AG10803 (cell line): ENCODE measurements at regions not wholly inside any gene's neighbourhood (a gene's known extent, or its start where the extent isn't known, plus 50 kb on each side); places are given as distances from the start of the nearest gene placed in this dataset.

ENCODE experiments used
- DNase-seq: peaks from one replicate; pipeline ENCODE4 v3.0.0; 2010; ENCODE audit warnings: low read depth
- H3K4me3 ChIP-seq: 2 replicates; pipeline ENCODE4 v1.5.1; 2011; ENCODE audit warnings: mild to moderate bottlenecking, low read length, control low read depth
- TF ChIP-seq, protein P1 (sequence below): conservative IDR thresholded peaks from 2 replicates; pipeline ENCODE4 v1.5.1; 2011; ENCODE audit warnings: mild to moderate bottlenecking, low read length, control low read depth, inconsistent platforms

DNA sequence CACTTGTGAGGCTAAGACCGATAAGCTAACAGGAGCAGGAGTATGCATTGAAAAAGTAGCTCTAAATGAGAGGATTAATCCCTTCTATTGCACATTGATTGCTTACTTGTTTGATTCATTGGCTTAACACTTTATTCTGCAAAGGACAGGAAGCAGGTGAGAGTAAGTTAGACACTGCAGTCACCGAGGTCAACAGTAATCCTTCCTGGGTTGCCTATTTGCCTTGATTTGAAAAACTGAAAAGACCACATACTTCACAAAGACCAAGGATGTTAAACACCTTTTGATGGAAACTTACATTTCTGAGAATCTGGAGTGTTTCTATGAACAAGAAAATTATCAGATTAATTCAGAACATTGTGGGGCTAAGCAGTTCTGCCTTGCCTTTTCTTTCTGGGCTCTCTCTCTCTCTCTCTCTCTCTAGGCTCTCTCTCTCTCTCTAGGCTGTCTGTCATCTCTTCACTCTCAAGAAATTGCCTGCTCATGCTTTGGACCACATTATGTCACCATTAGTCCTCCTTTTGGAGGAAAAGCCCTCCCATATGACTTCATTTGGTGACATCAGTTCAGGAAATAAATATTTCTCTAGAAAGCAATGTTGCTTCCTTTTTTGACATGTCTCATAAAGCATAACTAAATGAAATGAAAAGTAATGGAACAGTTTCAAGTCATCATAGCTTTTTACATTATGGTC lies 103.8 kb downstream of the TNFSF18 start:
- no peak overlapping the region for H3K4me3 ChIP-seq
- TF ChIP-seq, protein P1, sequence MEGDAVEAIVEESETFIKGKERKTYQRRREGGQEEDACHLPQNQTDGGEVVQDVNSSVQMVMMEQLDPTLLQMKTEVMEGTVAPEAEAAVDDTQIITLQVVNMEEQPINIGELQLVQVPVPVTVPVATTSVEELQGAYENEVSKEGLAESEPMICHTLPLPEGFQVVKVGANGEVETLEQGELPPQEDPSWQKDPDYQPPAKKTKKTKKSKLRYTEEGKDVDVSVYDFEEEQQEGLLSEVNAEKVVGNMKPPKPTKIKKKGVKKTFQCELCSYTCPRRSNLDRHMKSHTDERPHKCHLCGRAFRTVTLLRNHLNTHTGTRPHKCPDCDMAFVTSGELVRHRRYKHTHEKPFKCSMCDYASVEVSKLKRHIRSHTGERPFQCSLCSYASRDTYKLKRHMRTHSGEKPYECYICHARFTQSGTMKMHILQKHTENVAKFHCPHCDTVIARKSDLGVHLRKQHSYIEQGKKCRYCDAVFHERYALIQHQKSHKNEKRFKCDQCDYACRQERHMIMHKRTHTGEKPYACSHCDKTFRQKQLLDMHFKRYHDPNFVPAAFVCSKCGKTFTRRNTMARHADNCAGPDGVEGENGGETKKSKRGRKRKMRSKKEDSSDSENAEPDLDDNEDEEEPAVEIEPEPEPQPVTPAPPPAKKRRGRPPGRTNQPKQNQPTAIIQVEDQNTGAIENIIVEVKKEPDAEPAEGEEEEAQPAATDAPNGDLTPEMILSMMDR = no peak
- peak; percentile 60 for DNase-seq

- no peak overlapping the region for H3K4me3 ChIP-seq
- TF ChIP-seq, protein P1 = no peak
- DNase-seq = peak; percentile 81
Measured at GRCh38 chr1:172948457-172948856, 102.3 kb downstream of the TNFSF18 start.

DNA sequence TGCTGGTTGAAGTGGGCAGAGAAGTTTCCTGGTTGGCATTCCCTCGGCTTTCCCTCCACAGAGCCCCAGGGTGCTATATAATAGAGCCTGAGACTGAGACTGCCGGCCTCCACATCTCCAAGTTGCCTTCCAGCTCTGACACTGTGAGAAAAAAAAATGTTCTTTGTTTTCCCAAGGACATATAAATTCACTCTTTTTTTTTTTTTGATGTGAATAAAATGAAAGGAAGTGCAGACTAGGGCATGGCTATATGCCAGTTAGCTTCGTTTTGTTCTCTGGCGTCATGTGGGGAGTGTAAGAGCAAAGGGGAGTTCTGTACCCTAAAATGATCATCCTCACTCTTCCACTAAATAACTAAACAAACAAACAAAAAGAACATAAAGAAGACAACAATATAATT lies 101.6 kb downstream of the TNFSF18 start:
- no peak for DNase-seq
- TF ChIP-seq, protein P1 = no peak

GRCh38 chr1:172950528-172950927 lies 100.2 kb downstream of the TNFSF18 start:
- no peak overlapping the region for H3K4me3 ChIP-seq
- DNase-seq = no peak

More for the DNA sequence above, 101.6 kb downstream of the TNFSF18 start:
- no peak overlapping the region for H3K4me3 ChIP-seq

DNA sequence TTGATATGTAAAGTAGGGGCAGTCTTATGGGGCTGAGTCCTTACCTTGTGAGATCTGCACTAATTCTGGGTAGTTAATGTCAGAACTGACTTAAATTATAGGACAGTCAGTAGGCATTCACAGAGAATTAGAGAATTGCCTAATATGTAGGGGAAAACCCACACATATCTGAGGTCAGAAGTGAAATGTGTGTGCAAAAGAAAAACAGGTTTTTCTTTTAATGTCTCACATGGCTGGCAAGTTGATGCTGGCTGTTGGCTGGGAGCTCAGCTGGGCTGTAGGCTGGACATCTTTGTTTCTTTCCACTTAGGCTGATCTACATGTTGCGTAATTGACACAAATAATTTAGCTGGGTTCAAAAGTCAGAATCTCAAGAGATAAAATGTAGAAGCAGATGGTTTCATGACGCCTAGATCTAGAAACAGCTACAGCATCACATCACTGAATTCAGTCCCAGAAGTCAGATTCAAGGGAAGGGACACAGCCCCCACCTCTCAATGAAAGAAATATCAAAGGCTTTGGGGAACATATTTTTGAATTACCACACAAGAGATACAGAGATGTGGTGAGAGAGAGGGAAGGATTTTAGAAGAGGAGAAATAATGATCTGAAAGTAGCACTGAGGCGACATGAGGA lies 98.9 kb downstream of the TNFSF18 start:
- TF ChIP-seq, protein P1 = no peak
- H3K4me3 ChIP-seq = no peak overlapping the region
- peak; percentile 95 for DNase-seq

More at GRCh38 chr1:172950528-172950927, 100.2 kb downstream of the TNFSF18 start:
- TF ChIP-seq, protein P1 = no peak

- no peak for DNase-seq
- H3K4me3 ChIP-seq = no peak overlapping the region
- TF ChIP-seq, protein P1 = no peak
Measured at GRCh38 chr1:172952516-172952915, 98.2 kb downstream of the TNFSF18 start.
